Erythroblast (primary cell): ENCODE measurements at regions not wholly inside any gene's neighbourhood (a gene's known extent, or its start where the extent isn't known, plus 50 kb on each side); places are given as distances from the start of the nearest gene placed in this dataset.

Source experiments
- GATA1 ChIP-seq: IDR thresholded peaks from 2 replicates; pipeline ENCODE4 v1.6.1; 2011; ENCODE audit warnings: low read depth, mild to moderate bottlenecking, control low read depth, low read length, moderate library complexity
- POLR2A ChIP-seq: IDR thresholded peaks from 2 replicates; pipeline ENCODE4 v1.6.1; 2011; ENCODE audit warnings: mild to moderate bottlenecking, low read length

- no peak for TF ChIP-seq POLR2A
- TF ChIP-seq GATA1 = no peak
Measured at GRCh38 chr12:92571844-92572543, 130.8 kb upstream of the PLEKHG7 start.
